Astrocyte of the spinal cord (primary cell): ENCODE measurements at regions not wholly inside any gene's neighbourhood (a gene's known extent, or its start where the extent isn't known, plus 50 kb on each side); places are given as distances from the start of the nearest gene placed in this dataset.

ENCODE experiments used
- DNase-seq: peaks from one replicate; pipeline ENCODE4 v3.0.0; 2011; ENCODE audit warnings: low read depth, low spot score
- H3K4me3 ChIP-seq: 2 replicates; pipeline ENCODE4 v1.5.1; 2011; ENCODE audit warnings: low read depth, mild to moderate bottlenecking, low read length, moderate library complexity
- in situ Hi-C: cut with HindIII; loops from 2 replicates; pipeline ENCODE4 v1.10.0; 2017; ENCODE audit warnings: low sequenced_read_pairs
- TF ChIP-seq, protein P1 (sequence below): IDR thresholded peaks from 2 replicates; pipeline ENCODE4 v1.5.1; 2012; ENCODE audit warnings: low read depth, mild to moderate bottlenecking, low read length, inconsistent platforms

- TF ChIP-seq, protein P1, sequence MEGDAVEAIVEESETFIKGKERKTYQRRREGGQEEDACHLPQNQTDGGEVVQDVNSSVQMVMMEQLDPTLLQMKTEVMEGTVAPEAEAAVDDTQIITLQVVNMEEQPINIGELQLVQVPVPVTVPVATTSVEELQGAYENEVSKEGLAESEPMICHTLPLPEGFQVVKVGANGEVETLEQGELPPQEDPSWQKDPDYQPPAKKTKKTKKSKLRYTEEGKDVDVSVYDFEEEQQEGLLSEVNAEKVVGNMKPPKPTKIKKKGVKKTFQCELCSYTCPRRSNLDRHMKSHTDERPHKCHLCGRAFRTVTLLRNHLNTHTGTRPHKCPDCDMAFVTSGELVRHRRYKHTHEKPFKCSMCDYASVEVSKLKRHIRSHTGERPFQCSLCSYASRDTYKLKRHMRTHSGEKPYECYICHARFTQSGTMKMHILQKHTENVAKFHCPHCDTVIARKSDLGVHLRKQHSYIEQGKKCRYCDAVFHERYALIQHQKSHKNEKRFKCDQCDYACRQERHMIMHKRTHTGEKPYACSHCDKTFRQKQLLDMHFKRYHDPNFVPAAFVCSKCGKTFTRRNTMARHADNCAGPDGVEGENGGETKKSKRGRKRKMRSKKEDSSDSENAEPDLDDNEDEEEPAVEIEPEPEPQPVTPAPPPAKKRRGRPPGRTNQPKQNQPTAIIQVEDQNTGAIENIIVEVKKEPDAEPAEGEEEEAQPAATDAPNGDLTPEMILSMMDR = no peak
- DNase-seq = no peak
- in situ Hi-C loops = no loop called here
- no peak overlapping the region for H3K4me3 ChIP-seq
These were observed 702.8 kb downstream of the INHBA start for GRCh38 chr7:41000042-41000441.

GRCh38 chr7:40996233-40996677 lies 706.6 kb downstream of the INHBA start:
- DNase-seq = peak; percentile 25
- in situ Hi-C loops = no loop called here
- H3K4me3 ChIP-seq = no peak overlapping the region
- TF ChIP-seq, protein P1 = no peak

DNA sequence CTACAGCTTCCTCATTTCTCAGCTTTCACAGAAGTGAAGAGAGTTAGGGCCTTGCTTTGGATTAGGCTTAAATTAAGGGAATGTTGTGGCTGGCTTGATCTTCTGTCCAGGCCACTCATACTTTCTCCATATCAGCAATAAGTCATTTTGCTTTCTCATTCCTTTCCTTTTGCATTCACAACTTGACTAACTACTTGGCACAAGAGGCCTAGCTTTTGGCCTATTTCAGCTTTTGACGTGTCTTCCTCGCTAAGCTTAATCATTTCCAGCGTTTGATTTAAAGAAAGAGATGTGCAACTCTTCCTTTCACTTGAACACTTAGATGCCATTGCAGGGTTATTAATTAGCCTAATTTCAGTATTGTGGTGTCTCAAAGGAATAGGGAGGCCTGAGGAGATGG lies 712.0 kb downstream of the INHBA start:
- no peak for DNase-seq
- TF ChIP-seq, protein P1 = no peak
- no peak overlapping the region for H3K4me3 ChIP-seq
- in situ Hi-C loops = no loop called here

DNA sequence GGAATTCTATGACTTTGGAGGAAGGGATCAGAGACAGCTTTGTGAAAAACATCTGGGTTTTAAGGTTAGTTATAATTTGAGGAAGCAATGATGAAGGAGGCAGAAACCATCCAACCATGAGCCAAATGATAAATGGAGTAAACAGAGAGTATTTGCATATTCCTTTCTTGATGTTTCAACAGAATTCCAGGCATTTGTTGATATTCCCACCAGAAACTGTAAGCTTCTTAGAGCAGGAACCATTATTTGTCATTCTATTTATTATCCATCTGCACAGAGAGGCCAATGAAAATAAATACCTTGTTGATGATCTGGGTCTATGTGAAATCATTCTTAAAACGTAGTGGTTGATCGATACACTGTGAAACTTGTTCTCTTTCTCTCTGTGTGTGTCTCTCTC lies 715.3 kb downstream of the INHBA start:
- TF ChIP-seq, protein P1 = no peak
- in situ Hi-C loops = no loop called here
- no peak overlapping the region for H3K4me3 ChIP-seq
- DNase-seq = no peak

GRCh38 chr7:40986351-40986873 lies 716.5 kb downstream of the INHBA start:
- in situ Hi-C loops = no loop called here
- DNase-seq = peak; percentile 91
- TF ChIP-seq, protein P1 = no peak
- no peak overlapping the region for H3K4me3 ChIP-seq

DNA sequence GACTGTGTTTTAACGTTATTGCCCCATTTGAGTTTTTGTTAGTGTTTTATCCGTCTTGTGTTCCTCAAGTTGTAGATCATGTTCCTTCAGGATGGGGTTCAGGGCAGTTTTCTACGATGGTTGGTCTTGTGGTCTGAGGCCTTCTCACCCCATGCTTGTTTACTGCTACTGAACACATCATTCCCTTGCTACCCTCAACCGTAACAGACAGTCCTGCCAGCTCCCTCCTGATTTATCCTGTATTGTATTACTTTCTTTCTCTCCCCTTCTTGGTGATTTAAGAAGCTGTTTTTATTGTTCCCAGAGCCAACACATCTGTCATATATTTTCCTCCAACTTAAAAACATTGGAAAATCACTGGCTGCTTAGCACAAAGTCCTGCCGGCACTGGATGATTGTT lies 719.8 kb downstream of the INHBA start:
- no peak for DNase-seq
- TF ChIP-seq, protein P1 = no peak
- H3K4me3 ChIP-seq = no peak overlapping the region
- in situ Hi-C loops = no loop called here

DNA sequence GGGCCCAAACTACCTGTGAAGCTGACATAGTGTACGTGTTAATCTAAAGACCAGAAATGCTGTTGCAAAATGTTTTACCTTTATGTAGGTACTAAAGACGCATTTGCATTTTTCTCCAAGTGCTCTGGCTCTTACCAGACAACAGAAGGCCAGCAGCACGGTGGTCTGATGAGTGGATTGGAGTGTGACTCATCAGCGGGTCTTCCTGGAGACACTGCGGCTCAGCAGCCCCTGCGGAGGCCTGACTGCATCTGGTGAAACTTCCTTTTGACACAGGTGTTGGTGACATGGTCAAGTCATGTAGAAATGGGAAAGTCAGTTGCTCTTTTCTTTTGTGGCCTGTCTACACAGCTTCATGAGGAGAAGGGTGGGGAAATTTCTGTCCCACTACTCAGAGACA lies 723.6 kb downstream of the INHBA start:
- peak; percentile 51 for DNase-seq
- no peak overlapping the region for H3K4me3 ChIP-seq
- TF ChIP-seq, protein P1 = no peak
- in situ Hi-C loops = no loop called here
